Vagina (tissue), 2 donors: ENCODE measurements at regions not wholly inside any gene's neighbourhood (a gene's known extent, or its start where the extent isn't known, plus 50 kb on each side); places are given as distances from the start of the nearest gene placed in this dataset.

Source experiments
- DNase-seq, 2 donors: peaks; one replicate each; pipeline ENCODE4 v3.0.0-alpha.2; 2017; ENCODE audit errors: extremely low spot score in 2 of 2
- H3K27ac ChIP-seq: fragments of 200-600 bp; sonication (generic); one replicate; pipeline ENCODE4 v1.5.1; 2019
- H3K27me3 ChIP-seq: fragments of 200-600 bp; sonication (generic); one replicate; pipeline ENCODE4 v1.5.1; 2019
- H3K36me3 ChIP-seq, 2 donors: fragments of 200-600 bp; sonication (generic); one replicate each; pipeline ENCODE4 v1.5.1; 2017 to 2019
- H3K4me1 ChIP-seq: fragments of 200-600 bp; sonication (generic); one replicate; pipeline ENCODE4 v1.5.1; 2019
- H3K4me3 ChIP-seq, 2 donors: fragments of 200-600 bp; sonication (generic); 1 replicate in 1 of 2; 2 replicates in 1 of 2; pipeline ENCODE4 v1.5.1; 2016 to 2019
- H3K9me3 ChIP-seq: fragments of 200-600 bp; sonication (generic); one replicate; pipeline ENCODE4 v1.5.1; 2019
- POLR2A ChIP-seq, 2 donors: fragments of 450-650 bp; IDR thresholded peaks; one replicate each; pipeline ENCODE4 v1.6.1; 2017; ENCODE audit warnings: antibody characterized with exemption in 2 of 2, mild to moderate bottlenecking in 2 of 2, moderate library complexity in 2 of 2
- POLR2AphosphoS5 ChIP-seq, 2 donors: sonication (generic); formaldehyde crosslinking; IDR thresholded peaks; one replicate each; pipeline ENCODE4 v1.9.0; 2017; ENCODE audit warnings: antibody characterized with exemption in 2 of 2, mild to moderate bottlenecking in 2 of 2, low read depth in 1 of 2; ENCODE audit not compliant: insufficient read depth in 1 of 2
- intact Hi-C: fragments of 100-400 bp; cut with DNase I; formaldehyde crosslinking; loops from one replicate; pipeline ENCODE4 v1.15.1; 2023
- TF ChIP-seq, protein P1 (sequence below), 3 experiments: fragments of 450-650 bp in 2 of 3; fragments of 200-600 bp in 1 of 3; sonication (generic) in 1 of 3; IDR thresholded peaks; one replicate each; pipeline ENCODE4 v1.5.1; 2017 to 2019; ENCODE audit warnings: antibody characterized with exemption in 3 of 3, mild to moderate bottlenecking in 2 of 3, moderate library complexity in 2 of 3

DNA sequence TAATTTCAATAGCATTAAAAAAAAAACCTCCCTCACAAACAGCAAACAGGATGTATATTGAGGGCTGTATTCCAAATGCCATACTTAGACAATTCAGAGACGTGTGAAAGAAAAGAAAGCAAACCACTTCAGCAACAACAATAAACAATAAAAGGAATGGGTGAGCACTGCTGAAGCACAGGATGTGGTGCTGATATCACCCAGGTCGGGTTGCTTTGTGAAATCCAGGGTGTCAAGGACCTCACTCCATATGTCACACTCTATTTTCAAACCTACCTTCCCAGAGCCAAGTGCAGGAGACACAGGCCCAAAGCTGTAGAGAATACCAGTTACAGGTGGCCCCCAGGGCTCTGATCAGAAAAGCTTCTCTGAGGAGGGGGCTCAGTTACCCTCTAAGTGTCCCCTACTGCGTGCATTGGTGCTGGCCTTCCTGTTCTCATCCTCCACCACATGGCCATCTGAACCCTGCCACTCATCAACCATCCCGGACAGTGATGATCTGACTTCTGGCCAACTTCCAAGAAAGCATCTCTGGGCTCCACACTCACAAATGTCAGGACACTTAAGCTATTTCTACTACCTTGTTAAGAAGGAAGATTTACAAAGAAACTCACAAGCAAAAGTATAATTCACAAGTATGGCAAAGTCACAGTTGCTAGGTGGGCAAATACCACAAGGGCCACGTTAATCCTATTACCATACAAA lies 363.0 kb downstream of the SS18 start:
- TF ChIP-seq, protein P1, sequence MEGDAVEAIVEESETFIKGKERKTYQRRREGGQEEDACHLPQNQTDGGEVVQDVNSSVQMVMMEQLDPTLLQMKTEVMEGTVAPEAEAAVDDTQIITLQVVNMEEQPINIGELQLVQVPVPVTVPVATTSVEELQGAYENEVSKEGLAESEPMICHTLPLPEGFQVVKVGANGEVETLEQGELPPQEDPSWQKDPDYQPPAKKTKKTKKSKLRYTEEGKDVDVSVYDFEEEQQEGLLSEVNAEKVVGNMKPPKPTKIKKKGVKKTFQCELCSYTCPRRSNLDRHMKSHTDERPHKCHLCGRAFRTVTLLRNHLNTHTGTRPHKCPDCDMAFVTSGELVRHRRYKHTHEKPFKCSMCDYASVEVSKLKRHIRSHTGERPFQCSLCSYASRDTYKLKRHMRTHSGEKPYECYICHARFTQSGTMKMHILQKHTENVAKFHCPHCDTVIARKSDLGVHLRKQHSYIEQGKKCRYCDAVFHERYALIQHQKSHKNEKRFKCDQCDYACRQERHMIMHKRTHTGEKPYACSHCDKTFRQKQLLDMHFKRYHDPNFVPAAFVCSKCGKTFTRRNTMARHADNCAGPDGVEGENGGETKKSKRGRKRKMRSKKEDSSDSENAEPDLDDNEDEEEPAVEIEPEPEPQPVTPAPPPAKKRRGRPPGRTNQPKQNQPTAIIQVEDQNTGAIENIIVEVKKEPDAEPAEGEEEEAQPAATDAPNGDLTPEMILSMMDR (IDR thresholded peaks at IDR 0.05), result no peak
- TF ChIP-seq POLR2AphosphoS5 (IDR thresholded peaks at IDR 0.05; ENCODE audit: insufficient read depth in 1 of 2, low read depth in 1 of 2), result no peak
- TF ChIP-seq POLR2A (IDR thresholded peaks at IDR 0.05), result no peak
- Histone ChIP-seq H3K4me1 (no peaks in the 10 kb centered on the region), H3K9me3 (no peaks in the 10 kb centered on the region), H3K4me3 (no peak overlapping the region), H3K36me3 (no peaks in the 10 kb centered on the region), H3K27me3 (no peaks in the 10 kb centered on the region), H3K27ac (no peak overlapping the region)
- intact Hi-C loops, result no loop called here
- DNase-seq, result no peak

DNA sequence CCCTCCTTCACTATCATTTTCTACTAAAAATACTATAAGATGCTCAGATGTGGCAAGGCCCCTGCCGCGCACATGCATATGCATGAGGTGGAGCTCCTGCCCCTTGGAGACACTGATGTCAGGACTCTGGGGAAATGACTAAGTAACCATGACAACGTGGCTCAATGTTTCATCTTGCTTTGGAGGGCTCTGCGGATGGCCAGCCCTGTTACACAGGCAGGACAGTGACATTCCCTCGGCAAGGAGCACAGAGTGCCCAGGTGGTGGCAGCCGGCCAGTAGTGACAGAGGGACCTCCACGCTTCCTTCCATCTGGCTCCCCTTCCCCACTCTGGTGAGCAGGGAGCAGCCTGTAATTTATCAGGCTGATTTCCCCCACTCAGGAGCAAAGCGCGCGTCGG lies 364.1 kb downstream of the SS18 start:
- no peaks in the 10 kb centered on the region for H3K9me3 ChIP-seq
- no peak overlapping the region for H3K4me3 ChIP-seq
- no peaks in the 10 kb centered on the region for H3K27me3 ChIP-seq
- no peaks in the 10 kb centered on the region for H3K4me1 ChIP-seq
- DNase-seq, result no peak
- H3K27ac ChIP-seq, result no peak overlapping the region
- intact Hi-C loops, result no loop called here
- TF ChIP-seq POLR2AphosphoS5 (IDR thresholded peaks at IDR 0.05; ENCODE audit: insufficient read depth in 1 of 2, low read depth in 1 of 2), result no peak
- TF ChIP-seq, protein P1 (IDR thresholded peaks at IDR 0.05), result no peak
- TF ChIP-seq POLR2A (IDR thresholded peaks at IDR 0.05), result no peak
- H3K36me3 ChIP-seq, result no peaks in the 10 kb centered on the region

DNA sequence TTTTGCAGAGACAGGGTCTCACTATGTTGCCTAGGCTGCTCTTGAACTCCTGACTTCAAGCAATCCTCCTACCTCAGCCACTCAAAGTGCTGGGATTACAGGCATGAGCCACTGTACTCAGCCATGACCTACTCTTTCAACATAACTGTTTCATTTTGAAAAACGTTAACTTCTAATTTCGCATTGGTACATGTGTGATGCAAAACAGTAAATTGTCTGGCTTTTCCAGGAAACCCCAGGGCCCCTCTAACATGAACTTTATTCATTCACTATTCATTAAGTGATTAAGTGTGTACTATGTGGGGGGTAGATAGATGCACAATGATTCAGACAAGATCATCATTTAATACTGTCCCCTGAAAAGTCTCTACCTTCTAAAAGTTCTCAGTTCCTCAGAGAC lies 364.9 kb downstream of the SS18 start:
- intact Hi-C loops, result no loop called here
- Histone ChIP-seq H3K9me3 (no peaks in the 10 kb centered on the region), H3K27ac (no peak overlapping the region), H3K36me3 (no peaks in the 10 kb centered on the region), H3K4me3 (no peak overlapping the region), H3K4me1 (no peaks in the 10 kb centered on the region), H3K27me3 (no peaks in the 10 kb centered on the region)
- no peak for TF ChIP-seq POLR2AphosphoS5 (IDR thresholded peaks at IDR 0.05; ENCODE audit: insufficient read depth in 1 of 2, low read depth in 1 of 2)
- TF ChIP-seq, protein P1 (IDR thresholded peaks at IDR 0.05), result no peak
- TF ChIP-seq POLR2A (IDR thresholded peaks at IDR 0.05), result no peak
- no peak for DNase-seq

DNA sequence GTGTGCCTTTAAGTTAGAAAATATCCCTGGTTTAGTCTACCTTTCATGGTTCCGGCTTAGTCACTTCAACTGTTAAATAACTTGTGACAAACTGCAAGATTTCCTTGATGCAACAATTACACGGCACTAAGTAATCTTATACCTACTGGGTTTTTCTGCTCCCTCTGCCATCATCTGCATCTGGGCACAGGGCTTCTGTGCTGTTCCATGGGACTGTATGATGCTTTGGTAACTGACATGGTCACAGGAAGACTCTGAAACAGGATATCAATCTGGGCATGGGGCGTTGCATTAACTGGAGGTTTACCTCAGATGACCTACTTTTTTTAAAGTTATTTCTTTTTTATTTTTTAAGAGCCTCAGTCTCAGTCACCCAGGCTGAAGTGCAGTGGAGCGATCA lies 365.4 kb downstream of the SS18 start:
- Histone ChIP-seq H3K4me1 (no peaks in the 10 kb centered on the region), H3K4me3 (no peak overlapping the region), H3K27me3 (no peaks in the 10 kb centered on the region), H3K27ac (no peak overlapping the region), H3K36me3 (no peaks in the 10 kb centered on the region), H3K9me3 (no peaks in the 10 kb centered on the region)
- TF ChIP-seq, protein P1 (IDR thresholded peaks at IDR 0.05), result no peak
- TF ChIP-seq POLR2AphosphoS5 (IDR thresholded peaks at IDR 0.05; ENCODE audit: insufficient read depth in 1 of 2, low read depth in 1 of 2) (no peak), POLR2A (IDR thresholded peaks at IDR 0.05) (no peak)
- no peak for DNase-seq
- intact Hi-C loops, result no loop called here

DNA sequence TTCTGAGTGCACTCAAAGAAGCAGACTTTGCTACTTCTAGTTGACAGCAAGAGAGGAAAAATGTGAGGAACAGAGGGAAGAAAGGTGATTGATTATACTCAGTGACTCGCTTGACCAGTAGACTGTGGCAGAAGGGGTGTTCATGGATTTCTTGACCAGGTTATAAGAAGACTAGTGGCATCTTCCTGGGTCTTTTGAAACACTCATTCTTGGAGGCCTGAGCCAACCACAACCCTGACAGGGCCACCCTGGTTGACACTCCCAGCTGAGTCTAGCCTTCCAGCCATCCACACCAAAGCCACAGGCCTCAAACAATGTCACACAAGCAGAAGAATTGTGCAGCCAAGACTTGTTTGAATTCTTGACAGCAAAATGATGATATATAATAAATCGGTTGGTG lies 366.3 kb downstream of the SS18 start:
- TF ChIP-seq, protein P1 (IDR thresholded peaks at IDR 0.05), result no peak
- TF ChIP-seq POLR2A (IDR thresholded peaks at IDR 0.05) (no peak), POLR2AphosphoS5 (IDR thresholded peaks at IDR 0.05; ENCODE audit: insufficient read depth in 1 of 2, low read depth in 1 of 2) (no peak)
- Histone ChIP-seq H3K4me3 (no peak overlapping the region), H3K27ac (no peak overlapping the region), H3K36me3 (no peaks in the 10 kb centered on the region), H3K9me3 (no peaks in the 10 kb centered on the region), H3K4me1 (no peaks in the 10 kb centered on the region), H3K27me3 (no peaks in the 10 kb centered on the region)
- no peak for DNase-seq
- intact Hi-C loops, result no loop called here
